ENCODE measurements at regions not wholly inside any gene's neighbourhood (a gene's known extent, or its start where the extent isn't known, plus 50 kb on each side); places are given as distances from the start of the nearest gene placed in this dataset.

- H2AFZ ChIP-seq (ENCODE audit: control insufficient read depth, low read depth, low read length): no peak overlapping the region
- ChIA-PET POLR2A (interaction anchor here (0.6 kb wide), 1 partner anchor 117 kb away, joined by 4 read pairs; no protein-coding TSS in a partner anchor), CTCF (no interaction called here), RAD21 (ENCODE audit: unreplicated experiment) (no interaction called here), SMC1A (ENCODE audit: uncharacterized antibody, unreplicated experiment) (interaction anchor here (0.9 kb wide), 1 partner anchor 11 kb away, joined by 3 read pairs; no protein-coding TSS in a partner anchor)
- DNase-seq (ENCODE audit: low read depth, low spot score): no peak
- BruUV-seq (replicated peaks): no TSS peak
- H3K27me3 ChIP-seq (replicated peaks in 1 of 2; ENCODE audit: control insufficient read depth in 2 of 2, insufficient read depth in 2 of 2, low read length in 1 of 2): no peaks in the 10 kb centered on the region; a peak in 1 of 4 replicates
- no peak overlapping the region for H3K27ac ChIP-seq (ENCODE audit: control insufficient read depth, insufficient read depth)
- H3K4me2 ChIP-seq (ENCODE audit: control insufficient read depth, insufficient read depth): no peak overlapping the region
- in situ Hi-C loops (cut with MboI) (no loop called here), intact Hi-C loops (cut with micrococcal nuclease; ENCODE audit: unreplicated experiment) (no loop called here)
- no peaks in the 10 kb centered on the region for H3K9me3 ChIP-seq (replicated peaks; ENCODE audit: control insufficient read depth, insufficient read depth, low read length)
- WGBS (ENCODE audit: insufficient coverage, insufficient replicate concordance, low lambda C conversion rate, missing lambda C conversion rate): 0% methylated on average over 1 of the region's 1 CpG
- H3K36me3 ChIP-seq (ENCODE audit: control insufficient read depth in 2 of 2, insufficient read depth in 2 of 2, low read length in 1 of 2): no peaks in the 10 kb centered on the region
- H3K4me1 ChIP-seq (ENCODE audit: control insufficient read depth, insufficient read depth, low read length): no peaks in the 10 kb centered on the region
- H3K9ac ChIP-seq (ENCODE audit: control insufficient read depth, insufficient read depth, low read length): no peak overlapping the region
- H3K79me2 ChIP-seq (ENCODE audit: control insufficient read depth, insufficient read depth, low read length): no peaks in the 10 kb centered on the region
- H4K20me1 ChIP-seq (ENCODE audit: control insufficient read depth, insufficient read depth): no peaks in the 10 kb centered on the region
- no peak overlapping the region for H3K4me3 ChIP-seq
- FAIRE-seq: no peak
- no peak for ATAC-seq
- TF ChIP-seq CHD1 (IDR thresholded peaks at IDR 0.05; ENCODE audit: low read depth, low read length) (no peak), BMI1 (IDR thresholded peaks at IDR 0.05; ENCODE audit: borderline replicate concordance) (no peak), EED (IDR thresholded peaks at IDR 0.05; ENCODE audit: low read depth) (no peak), GATAD2B (conservative IDR thresholded peaks at IDR 0.05; ENCODE audit: low read depth) (no peak), SIX5 (IDR thresholded peaks at IDR 0.05; ENCODE audit: low read depth, low read length, severe bottlenecking) (no peak), E4F1 (IDR thresholded peaks at IDR 0.05; ENCODE audit: borderline replicate concordance, partially characterized antibody) (no peak), BCL11A (IDR thresholded peaks at IDR 0.05; ENCODE audit: low read depth, low read length) (no peak)
- TF ChIP-seq, protein P1, sequence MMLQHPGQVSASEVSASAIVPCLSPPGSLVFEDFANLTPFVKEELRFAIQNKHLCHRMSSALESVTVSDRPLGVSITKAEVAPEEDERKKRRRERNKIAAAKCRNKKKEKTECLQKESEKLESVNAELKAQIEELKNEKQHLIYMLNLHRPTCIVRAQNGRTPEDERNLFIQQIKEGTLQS (IDR thresholded peaks at IDR 0.05; ENCODE audit: borderline replicate concordance, extremely low read depth, low read depth, low read length): no peak
These were observed 148.6 kb upstream of the CPSF6 start for GRCh38 chr12:69090722-69091121.
